Erythroblast (primary cell): ENCODE measurements at regions not wholly inside any gene's neighbourhood (a gene's known extent, or its start where the extent isn't known, plus 50 kb on each side); places are given as distances from the start of the nearest gene placed in this dataset.
"Not testable (repeated sequence)": the region's sequence is repeated elsewhere in the genome, so short reads cannot be mapped to it uniquely, and the experiment has no call there.

Experiments
- DNase-seq, 2 experiments: peaks; one replicate each; lab custom pipeline; 2025; lab: John Stamatoyannopoulos, UW
- GATA1 ChIP-seq: IDR thresholded peaks from 2 replicates; pipeline ENCODE4 v1.6.1; 2011; ENCODE audit warnings: low read depth, mild to moderate bottlenecking, control low read depth, low read length, moderate library complexity
- POLR2A ChIP-seq: IDR thresholded peaks from 2 replicates; pipeline ENCODE4 v1.6.1; 2011; ENCODE audit warnings: mild to moderate bottlenecking, low read length

DNA sequence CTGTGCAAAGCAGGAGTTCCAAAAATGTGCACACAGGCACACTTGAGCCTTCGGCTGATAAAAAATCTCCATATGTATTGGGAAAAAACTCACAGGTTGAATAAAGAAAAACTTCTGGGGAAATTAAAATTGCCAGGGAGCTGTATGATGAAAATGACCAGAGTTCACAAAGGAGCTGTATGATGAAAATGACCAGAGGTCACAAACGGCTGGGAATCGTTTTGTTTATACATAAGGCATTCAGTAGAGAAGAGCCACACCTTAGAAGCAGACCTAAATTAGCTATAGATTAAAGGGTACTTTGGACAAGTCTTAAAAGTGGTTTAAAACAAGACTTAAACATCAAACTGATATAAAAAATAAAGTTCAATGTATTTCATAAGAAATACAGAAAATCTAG lies 251.7 kb upstream of the TMEM132C start:
- no peak for TF ChIP-seq GATA1
- TF ChIP-seq POLR2A, result no peak
- no peak for DNase-seq

GRCh38 chr12:128018067-128018466 lies 248.9 kb upstream of the TMEM132C start:
- no peak for TF ChIP-seq POLR2A

GRCh38 chr12:128019996-128020544 lies 246.9 kb upstream of the TMEM132C start:
- no peak for TF ChIP-seq POLR2A
- TF ChIP-seq GATA1, result no peak
- no peak for DNase-seq

More at GRCh38 chr12:128018067-128018466, 248.9 kb upstream of the TMEM132C start:
- no peak for DNase-seq

DNA sequence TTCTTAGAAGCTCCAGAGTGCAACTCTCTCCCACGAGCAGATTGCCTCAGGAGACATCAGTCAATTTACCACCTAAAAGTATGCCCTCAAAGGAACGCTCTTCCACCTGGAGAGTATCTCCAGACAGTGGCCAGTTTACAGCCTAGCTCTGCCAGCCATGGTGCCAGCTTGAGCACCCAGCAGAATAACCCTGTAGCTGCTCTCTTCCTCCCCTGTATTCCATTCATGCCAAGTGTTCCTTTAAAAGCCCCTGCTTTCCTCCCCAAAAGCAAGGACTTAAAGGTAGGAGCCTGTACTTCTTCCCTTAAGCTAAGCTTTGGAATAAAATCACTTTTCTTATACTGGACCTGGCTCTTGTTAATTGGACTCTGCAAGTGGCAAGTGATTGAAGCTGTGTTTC lies 245.4 kb upstream of the TMEM132C start:
- no peak for TF ChIP-seq POLR2A
- no peak for TF ChIP-seq GATA1
- no peak for DNase-seq

- no peak for DNase-seq
- TF ChIP-seq POLR2A (no peak), GATA1 (no peak)
Measured at GRCh38 chr12:128025589-128026245, 241.3 kb upstream of the TMEM132C start.

DNA sequence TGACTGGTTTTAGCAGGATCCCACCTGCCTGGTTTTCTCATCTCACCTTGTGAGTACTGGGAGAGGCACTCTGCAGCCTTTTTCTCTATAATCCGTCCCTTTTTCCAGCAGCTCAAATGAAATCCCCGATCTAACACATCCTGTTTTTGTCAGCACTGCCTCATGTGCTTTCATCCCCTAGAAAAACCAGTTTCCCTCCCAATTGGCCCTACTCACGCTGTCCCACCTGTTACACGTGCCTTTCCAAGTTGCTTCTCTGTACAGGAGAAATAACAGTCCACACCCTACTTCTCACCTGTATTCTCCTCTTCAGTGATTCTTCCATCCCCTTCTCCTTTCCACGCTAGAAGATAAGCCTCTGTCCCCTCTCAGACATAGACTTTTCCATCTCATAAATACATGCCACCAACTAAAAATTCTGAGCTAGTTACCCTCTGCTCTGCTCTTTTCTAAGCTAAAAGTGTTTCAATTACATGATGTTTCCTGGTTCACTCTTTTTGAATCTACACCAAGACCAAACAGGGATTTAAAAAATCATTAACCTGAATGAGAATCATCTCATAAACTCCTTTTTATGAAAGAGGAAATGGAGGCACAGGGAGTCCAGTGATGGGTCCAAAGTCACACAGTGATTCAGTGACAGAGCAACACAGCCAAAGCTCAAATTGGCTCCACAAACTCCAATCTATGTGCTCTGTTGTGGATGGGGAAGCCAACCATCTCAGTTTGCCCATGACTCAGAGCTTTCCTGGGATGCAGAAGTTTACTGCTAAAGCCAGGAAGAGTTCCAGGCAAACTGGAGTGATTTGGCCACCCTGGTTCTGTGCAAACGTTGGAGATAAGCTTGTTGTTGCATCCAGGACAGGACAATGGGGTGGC lies 240.0 kb upstream of the TMEM132C start:
- TF ChIP-seq POLR2A (no peak), GATA1 (no peak)
- no peak for DNase-seq

GRCh38 chr12:128033473-128033872 lies 233.5 kb upstream of the TMEM132C start:
- TF ChIP-seq POLR2A, result no peak
- no peak for TF ChIP-seq GATA1

DNA sequence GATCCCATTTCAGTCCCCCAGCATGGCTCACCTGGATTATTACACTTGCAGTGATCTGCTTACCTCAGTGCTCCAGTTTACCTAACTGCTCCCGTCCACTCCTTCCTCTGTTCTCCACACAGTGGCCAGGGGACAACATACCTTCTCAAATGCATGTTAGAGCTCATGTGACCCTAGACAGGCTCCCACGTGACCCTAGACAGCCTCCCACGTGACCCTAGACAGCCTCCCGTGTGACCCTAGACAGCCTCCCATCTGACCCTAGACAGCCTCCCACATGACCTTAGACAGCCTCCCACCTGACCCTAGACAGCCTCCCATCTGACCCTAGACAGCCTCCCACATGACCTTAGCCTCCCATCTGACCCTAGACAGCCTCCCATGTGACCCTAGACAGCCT lies 226.0 kb upstream of the TMEM132C start:
- no peak for DNase-seq
- TF ChIP-seq POLR2A, result no peak
- no peak for TF ChIP-seq GATA1

More at GRCh38 chr12:128033473-128033872, 233.5 kb upstream of the TMEM132C start:
- DNase-seq, result no peak

DNA sequence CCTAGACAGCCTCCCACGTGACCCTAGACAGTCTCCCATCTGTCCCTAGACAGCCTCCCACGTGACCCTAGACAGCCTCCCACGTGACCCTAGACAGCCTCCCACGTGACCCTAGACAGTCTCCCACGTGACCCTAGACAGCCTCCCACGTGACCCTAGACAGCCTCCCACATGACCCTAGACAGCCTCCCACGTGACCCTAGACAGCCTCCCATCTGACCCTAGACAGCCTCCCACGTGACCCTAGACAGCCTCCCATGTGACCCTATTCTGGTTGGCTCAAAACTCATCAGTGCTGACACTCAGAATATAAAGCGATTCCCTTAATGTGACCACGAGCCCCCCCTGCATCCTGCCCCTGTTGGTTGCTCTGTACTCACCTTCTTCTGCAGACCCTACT lies 224.7 kb upstream of the TMEM132C start:
- not testable (repeated sequence) for DNase-seq

DNA sequence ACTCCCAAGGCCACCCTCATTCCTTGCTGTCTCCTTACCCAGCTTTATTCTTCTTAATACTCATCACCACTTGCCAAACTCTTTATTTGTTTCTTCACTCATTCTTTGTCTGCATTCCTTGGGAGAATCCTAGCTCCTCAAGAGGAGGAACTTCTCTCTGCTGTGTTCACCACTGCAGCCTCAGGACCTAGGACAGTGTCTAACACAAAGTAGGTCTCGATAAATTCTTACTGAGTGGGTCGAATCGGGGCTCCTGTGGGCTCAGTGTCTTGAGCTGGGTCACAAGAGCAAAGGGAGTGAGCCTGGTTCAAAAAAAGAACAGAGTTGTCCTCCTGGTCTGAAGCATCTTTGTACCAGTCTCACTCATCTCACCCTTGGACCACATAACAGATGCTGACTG lies 224.1 kb upstream of the TMEM132C start:
- no peak for DNase-seq
- TF ChIP-seq GATA1, result no peak
- no peak for TF ChIP-seq POLR2A

DNA sequence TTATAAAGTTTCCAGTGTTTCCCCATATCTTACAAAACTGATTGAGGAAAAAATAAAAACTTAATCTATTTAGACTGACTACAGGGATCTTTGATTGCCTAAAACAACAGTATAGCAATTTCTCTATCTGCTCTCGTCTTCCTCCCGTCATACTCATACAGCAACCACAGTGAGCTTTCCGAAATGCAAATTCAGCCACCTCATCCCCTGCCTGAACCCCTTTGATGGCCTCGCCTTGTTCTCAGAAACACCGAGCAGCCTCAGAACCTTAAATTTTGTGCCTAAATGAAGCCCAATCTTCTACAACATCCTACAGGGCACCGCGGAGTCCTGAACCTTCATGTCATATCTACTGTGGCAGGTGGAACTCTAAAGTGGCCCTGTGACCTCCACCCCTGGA lies 223.7 kb upstream of the TMEM132C start:
- no peak for DNase-seq
- TF ChIP-seq GATA1 (no peak), POLR2A (no peak)

DNA sequence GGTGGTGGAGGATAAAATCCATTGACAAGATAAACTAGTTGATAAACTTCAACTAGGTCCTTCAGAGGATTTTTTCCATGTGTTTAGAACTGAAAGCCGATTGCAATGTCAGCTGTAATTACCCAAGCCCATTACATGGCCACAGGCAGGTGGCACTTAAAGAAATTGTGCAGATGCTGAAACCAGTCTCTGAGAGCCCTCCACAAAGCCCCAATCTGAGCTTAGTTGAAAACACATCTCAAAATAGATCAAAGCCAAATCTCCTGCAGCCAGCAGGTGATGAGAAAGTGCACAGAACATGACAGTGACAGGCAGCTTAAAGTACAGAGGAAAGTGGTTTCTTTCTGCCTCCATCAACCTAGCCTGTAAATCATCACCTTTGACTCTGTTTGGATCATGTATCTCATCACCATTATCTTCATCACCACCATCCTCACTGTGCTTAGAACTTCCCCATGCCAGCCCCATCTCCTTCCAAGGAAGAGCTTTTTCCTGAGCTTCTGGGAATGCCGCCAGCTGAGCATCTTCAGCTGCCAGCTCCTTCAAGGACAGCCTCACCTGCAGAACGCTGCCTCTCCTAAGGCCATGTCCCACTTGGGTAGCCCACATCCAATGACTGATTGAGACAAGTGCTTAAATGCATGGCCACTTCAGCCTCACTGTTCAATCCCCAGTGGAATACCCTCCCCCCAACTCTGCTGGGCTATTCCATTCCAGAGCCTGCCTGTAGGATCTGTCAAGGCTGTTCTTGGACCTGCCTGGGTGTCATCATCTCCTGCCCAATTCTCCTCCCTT lies 219.5 kb upstream of the TMEM132C start:
- TF ChIP-seq GATA1 (no peak), POLR2A (no peak)
- no peak for DNase-seq

DNA sequence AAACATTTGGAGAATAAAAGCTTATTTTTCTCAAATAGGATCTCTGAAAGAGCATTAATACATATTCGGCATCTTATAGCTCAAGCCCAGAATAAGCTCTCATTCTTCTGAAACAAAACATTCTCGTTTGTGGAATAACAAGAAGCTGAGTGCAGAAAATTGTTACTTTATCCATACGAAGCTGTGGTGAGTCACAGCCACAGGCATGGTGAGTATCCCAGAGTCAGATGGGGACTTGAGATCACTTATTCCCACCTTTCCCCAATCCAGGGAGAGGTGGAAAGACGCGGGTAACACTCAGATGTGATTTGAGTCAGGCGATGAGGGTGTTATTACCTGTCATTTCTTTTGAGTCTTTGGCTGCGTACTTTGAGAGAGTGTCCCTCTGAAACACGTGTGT lies 214.6 kb upstream of the TMEM132C start:
- TF ChIP-seq GATA1 (no peak), POLR2A (no peak)
- DNase-seq, result no peak
